Activated effector memory CD4-positive, alpha-beta T cell treated with anti-CD3 and anti-CD28 coated beads, Interleukin-2, amount 50 U/mL, for 16 hours (primary cell): ENCODE measurements at regions not wholly inside any gene's neighbourhood (a gene's known extent, or its start where the extent isn't known, plus 50 kb on each side); places are given as distances from the start of the nearest gene placed in this dataset.

ENCODE experiments used
- DNase-seq: peaks from one replicate; pipeline ENCODE4 v3.0.0-alpha.2; 2020

- DNase-seq, result no peak
These were observed 211.1 kb downstream of the MATN1 start for GRCh38 chr1:30511991-30512913.

GRCh38 chr1:30511563-30511962 lies 211.8 kb downstream of the MATN1 start:
- no peak for DNase-seq

- DNase-seq, result no peak
These were observed 212.3 kb downstream of the MATN1 start for GRCh38 chr1:30511106-30511505.

- no peak for DNase-seq
These were observed 213.7 kb downstream of the MATN1 start for GRCh38 chr1:30509670-30510069.

- no peak for DNase-seq
These were observed 214.8 kb downstream of the MATN1 start for GRCh38 chr1:30508611-30509010.

GRCh38 chr1:30508175-30508448 lies 215.3 kb downstream of the MATN1 start:
- no peak for DNase-seq

- DNase-seq, result no peak
These were observed 215.8 kb downstream of the MATN1 start for GRCh38 chr1:30507401-30508174.

GRCh38 chr1:30507016-30507312 lies 216.4 kb downstream of the MATN1 start:
- no peak for DNase-seq

- DNase-seq, result no peak
These were observed 216.9 kb downstream of the MATN1 start for GRCh38 chr1:30506291-30507015.

- no peak for DNase-seq
These were observed 217.5 kb downstream of the MATN1 start for GRCh38 chr1:30505853-30506252.

GRCh38 chr1:30492451-30492850 lies 230.9 kb downstream of the MATN1 start:
- DNase-seq, result no peak

GRCh38 chr1:30491831-30492230 lies 231.6 kb downstream of the MATN1 start:
- no peak for DNase-seq

GRCh38 chr1:30490554-30491053 lies 232.8 kb downstream of the MATN1 start:
- DNase-seq, result no peak

GRCh38 chr1:30489737-30490389 lies 233.5 kb downstream of the MATN1 start:
- no peak for DNase-seq

GRCh38 chr1:30488324-30488913 lies 235.0 kb downstream of the MATN1 start:
- no peak for DNase-seq

- no peak for DNase-seq
These were observed 236.3 kb downstream of the MATN1 start for GRCh38 chr1:30487042-30487441.

GRCh38 chr1:30485072-30485471 lies 238.3 kb downstream of the MATN1 start:
- DNase-seq, result no peak

- DNase-seq, result no peak
These were observed 238.7 kb downstream of the MATN1 start for GRCh38 chr1:30484668-30485067.

- DNase-seq, result no peak
These were observed 243.8 kb downstream of the MATN1 start for GRCh38 chr1:30479575-30479974.

GRCh38 chr1:30478799-30479563 lies 244.4 kb downstream of the MATN1 start:
- no peak for DNase-seq

- DNase-seq, result no peak
These were observed 245.1 kb downstream of the MATN1 start for GRCh38 chr1:30478283-30478682.

GRCh38 chr1:30477588-30477987 lies 245.8 kb downstream of the MATN1 start:
- no peak for DNase-seq
